GM18520 (cell line): ENCODE measurements at regions not wholly inside any gene's neighbourhood (a gene's known extent, or its start where the extent isn't known, plus 50 kb on each side); places are given as distances from the start of the nearest gene placed in this dataset.
"Not testable (repeated sequence)": the region's sequence is repeated elsewhere in the genome, so short reads cannot be mapped to it uniquely, and the experiment has no call there.

Experiments
- ATAC-seq: cut with Tn5 transposase; IDR thresholded peaks from one replicate; pipeline ENCODE4 v1.9.1; 2021; ENCODE audit not compliant: unreplicated experiment

DNA sequence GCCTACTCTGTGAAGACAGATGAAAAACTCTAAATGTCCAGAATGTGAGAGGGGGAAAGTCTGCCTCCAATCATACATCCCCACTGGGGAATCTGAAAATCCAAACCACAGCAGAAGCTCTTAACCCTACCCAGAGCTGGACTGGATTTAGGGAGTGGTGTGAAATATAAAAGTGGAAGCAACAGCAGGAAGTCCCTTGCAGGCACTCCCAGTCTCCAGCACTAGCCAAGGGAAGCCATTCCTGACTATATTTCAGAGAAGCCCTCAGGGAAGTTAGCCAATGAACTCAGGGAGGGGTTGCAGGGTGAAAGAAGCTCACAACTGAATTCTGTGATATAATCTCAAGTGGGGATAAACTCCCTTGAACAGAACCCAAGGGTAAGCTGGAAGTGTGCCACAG lies 51.5 kb downstream of the CRPPA start:
- ATAC-seq = no peak

DNA sequence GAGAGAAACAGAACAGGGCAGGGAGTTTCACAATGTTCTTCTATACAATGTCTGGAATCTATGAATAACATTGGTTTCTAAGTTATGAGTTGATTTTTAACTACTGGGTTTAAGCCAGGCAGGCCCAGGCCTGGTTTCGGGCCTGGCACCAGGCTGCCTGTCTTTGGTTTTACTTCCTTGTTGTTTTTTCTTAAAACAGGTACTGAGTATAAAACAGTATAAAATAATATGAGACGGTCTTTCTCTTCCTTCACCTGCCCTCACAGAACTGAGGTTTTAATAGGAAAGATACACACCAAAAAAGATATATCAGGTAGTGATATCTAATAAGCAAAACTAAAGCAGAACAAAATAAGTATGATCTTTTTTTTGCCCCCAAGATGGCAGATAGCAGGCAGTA lies 52.0 kb downstream of the CRPPA start:
- ATAC-seq = not testable (repeated sequence)

DNA sequence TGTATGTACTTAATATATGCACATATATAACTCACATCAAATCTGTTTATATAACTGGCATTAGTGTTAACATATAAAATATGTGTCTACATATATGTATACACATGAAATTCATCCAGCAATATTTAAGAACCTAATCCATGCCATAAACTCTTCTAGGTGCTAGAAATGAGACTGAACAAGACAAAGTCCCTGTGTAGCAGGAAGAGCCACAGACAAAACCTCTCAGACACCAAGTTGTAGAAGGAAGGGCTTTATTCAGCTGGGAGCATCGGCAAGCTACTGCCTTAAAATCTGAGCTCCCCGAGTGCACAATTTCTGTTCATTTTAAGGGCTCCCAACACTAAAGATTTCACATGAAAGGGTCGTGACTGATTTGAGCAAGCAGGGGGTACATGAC lies 52.5 kb downstream of the CRPPA start:
- ATAC-seq = no peak

GRCh38 chr7:16367115-16367514 lies 54.2 kb downstream of the CRPPA start:
- ATAC-seq = no peak

DNA sequence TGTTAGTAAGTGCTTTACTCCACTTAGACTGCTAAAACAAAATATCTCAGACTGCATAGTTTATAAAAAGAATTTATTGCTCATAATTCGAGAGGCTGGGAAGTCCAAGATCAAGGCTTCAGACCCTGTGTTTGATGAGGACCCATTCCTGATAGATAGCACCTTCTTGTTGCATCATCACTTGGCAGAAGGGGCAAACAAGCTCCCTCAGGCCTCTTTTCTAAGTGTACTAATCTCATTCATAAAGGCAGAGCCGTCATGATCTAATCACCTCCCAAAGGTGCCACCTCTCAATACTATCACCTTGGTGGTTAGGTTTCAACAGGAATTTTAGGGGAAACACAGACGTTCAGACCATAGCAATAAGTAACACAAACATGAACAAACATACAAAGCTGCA lies 55.4 kb downstream of the CRPPA start:
- peak; percentile 44 for ATAC-seq

GRCh38 chr7:16365177-16365576 lies 56.2 kb downstream of the CRPPA start:
- ATAC-seq = no peak

- no peak for ATAC-seq
Observed at GRCh38 chr7:16359216-16359615, 62.1 kb downstream of the CRPPA start.

DNA sequence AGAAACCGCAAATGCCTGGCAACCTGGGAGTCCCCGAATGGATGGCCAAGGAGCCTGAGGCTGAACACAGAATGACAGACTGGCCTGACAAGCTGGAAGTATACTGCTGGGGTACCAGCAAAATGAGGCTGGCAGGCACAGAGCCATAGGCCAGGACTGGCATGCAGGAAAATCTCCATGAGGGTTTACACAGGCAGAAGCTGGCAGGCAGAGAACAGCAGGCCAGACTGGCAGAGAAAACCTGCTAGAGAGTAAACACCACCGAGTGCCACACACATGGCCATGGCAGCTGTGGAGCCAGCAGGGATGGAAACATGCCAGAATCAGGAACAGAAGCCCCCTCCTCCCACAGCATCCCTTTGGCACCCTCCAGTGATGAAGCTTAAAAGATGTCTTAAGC lies 63.4 kb downstream of the CRPPA start:
- no peak for ATAC-seq

DNA sequence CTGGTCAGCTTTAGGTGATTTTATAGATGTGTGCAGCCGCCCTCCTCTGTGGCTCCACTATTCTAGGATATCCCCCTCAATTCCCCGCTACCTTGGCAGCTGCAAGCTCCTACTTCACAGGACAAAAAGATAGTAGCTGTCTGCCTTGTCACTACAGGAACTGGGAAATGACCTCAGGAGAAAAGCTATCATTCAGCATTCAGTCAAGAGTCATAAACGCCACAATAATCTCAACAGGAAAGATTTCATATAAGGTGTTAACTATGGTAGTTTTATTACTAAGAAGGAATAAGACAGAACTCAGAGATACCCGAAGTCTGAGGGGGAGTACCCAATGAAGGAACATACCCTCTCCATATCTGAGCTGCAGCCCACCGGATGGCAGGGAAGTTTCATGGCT lies 63.9 kb downstream of the CRPPA start:
- ATAC-seq = no peak

- no peak for ATAC-seq
Observed at GRCh38 chr7:16356301-16356958, 64.9 kb downstream of the CRPPA start.

GRCh38 chr7:16354573-16354972 lies 66.8 kb downstream of the CRPPA start:
- no peak for ATAC-seq

DNA sequence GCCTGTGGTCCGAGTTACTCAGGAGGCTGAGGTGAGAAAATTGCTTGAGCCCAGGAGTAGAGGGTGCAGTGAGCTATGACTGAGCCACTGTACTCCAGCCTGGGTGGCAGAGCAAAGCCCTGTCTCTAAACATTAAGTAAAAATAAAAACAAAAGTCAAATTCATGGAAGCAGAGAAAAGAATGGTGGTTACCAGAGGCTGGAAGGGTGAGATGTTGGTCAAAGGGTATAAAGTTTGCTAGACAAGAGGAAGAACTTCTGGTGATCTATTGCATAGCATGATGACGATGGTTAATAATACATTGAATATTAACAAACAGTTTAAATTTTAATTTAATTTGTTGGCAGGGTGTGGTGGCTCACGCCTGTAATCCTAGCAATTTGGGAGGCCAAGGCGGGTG lies 68.1 kb downstream of the CRPPA start:
- ATAC-seq = no peak

DNA sequence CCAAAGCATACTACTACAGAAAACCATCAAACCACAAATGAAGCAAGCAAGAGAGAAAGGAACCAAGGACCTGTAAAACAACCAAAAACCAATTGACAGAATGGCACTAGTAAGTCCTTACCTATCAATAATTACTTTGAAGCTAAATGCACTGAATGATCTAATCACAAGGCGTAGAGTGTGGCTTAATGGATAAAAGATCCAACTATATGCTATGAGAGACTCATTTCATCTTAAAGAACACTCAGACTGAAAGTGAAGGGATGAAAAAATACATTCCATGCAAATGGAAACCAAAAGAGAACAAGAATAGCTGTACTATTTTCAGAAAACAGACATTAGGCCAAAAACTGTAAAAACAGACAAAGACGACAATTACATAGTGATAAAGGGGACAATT lies 70.7 kb downstream of the CRPPA start:
- peak; percentile 40 for ATAC-seq

DNA sequence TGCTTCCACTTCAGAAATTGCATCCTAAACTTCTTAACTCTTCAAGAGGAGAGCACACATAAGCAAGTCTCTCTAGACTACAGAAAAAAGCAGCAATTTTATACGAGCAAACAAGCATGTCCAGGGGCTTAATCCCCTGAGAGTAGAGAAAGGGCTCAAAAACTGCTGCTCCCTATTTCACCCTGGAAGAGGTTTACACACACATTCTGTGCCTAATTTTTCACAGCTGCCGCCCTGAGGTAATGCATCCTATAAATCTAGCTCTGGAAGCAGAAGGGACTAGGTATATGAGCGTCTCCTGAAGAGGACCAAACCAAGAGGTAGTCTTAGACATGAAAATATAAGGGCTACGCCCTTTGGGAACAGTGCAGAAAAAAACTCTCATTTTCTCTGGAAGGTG lies 73.1 kb downstream of the CRPPA start:
- ATAC-seq = no peak

GRCh38 chr7:16347827-16348192 lies 73.5 kb downstream of the CRPPA start:
- no peak for ATAC-seq

DNA sequence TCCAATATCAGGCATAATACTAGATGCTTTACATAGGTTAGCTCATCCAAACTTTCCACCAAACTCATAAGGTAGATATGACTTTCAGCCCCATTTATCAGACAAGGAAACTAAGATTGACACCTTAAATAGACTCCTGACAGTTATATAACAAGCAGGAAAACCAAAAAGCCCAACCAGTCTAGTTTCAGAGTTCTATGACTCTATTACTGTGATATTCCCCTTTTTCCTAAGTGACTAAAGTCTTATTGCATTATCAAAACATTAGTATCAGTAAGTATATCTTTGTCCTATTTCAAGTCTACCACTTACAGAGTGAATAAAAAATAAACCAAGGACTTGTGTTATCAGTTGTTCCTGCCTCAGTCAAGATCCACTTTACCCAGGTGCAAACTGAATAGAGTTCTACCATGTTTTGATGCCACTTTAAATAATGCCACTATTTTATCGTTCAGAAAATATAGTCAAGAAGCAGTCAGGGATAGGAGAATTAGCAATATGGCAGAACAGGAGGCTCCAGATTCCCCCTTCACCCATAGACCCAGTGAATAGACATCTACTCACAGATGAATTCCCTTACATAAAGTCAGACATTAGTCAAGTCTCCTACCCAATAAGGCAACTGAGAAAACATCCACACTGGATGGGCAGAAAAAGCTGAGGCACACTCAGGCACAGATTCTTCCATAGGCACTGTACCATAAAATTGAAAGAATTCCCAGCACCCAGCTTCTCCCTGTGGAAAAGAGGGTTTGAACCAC lies 74.1 kb downstream of the CRPPA start:
- no peak for ATAC-seq

- peak; percentile 73 for ATAC-seq
Observed at GRCh38 chr7:16345979-16346958, 75.1 kb downstream of the CRPPA start.

DNA sequence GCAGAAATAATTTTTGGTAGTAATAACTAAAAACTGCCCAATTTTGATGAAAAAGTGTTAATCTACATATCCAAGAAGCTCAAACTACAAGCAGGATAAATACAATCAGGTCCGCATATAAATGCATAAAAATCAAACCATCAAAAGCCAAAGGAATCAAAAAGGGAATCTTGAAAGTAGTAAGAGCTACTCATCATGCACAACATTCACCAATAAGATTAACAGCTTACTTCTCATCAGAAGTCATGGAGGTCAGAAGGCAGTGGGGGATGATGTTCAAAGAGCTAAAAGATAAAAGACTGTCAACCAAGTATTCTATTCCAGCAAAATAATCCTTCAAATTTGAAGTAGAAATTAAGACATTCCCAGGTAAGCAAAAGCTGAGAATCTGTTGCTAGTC lies 76.4 kb downstream of the CRPPA start:
- no peak for ATAC-seq

DNA sequence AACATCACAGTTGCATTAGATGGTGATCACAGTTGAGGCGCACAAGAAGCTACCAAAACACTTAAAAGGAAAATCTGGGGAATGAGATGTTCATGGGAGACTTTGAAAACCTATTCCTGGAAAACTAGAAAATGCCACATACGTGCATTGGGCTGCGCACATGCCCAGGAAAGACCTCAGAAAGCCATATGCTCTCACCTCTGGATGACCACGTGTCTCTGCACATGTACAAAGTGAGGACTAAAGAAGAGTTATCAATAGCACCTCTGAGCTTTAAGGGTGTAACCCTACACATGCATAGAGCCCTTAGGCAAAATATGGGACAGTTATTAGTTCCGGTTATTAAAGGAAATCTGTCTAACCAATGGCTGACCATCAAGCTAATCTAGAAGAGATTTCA lies 77.7 kb downstream of the CRPPA start:
- no peak for ATAC-seq

- no peak for ATAC-seq
Observed at GRCh38 chr7:16338065-16338464, 83.3 kb downstream of the CRPPA start.

DNA sequence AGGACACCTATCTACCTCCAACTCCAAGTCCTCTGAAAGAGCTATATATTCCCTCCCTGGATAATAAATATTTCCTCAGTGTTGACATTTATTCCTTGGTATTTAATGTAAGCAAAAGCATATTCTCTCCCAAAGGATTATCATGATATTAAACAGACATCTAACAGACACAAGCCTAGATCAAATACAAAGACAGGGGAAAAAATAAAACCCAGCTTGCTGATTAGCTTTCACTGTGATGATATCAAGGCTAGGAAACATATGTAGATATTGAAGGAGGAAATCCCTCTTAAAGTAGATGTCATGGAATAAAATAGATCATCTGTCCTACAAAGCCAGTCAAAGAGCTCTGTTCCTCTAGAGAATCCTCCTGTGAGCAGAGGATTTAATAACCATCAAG lies 95.2 kb downstream of the CRPPA start:
- no peak for ATAC-seq

DNA sequence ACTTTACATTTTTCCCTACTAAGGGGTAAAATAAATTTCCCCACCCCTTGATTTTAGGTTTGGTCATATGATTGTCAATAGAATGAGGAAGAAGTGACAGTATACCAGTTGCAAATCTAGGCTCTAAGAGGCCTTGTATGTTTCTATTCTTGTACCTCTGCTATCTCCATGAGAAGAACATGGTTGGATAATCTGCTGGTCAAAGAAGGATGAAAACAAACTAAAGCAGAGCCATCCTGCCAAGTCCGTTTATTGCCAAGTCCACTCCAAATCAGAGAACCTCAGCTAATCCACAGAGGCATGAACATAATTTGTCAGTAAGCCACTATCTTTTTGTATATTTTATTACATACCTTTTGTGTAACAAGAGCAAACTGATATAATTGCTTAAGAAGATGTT lies 98.0 kb downstream of the CRPPA start:
- no peak for ATAC-seq
